Esophagus mucosa (tissue), 1 donor: ENCODE measurements at regions not wholly inside any gene's neighbourhood (a gene's known extent, or its start where the extent isn't known, plus 50 kb on each side); places are given as distances from the start of the nearest gene placed in this dataset.
A peak's percentile ranks its signal among the peaks of the same experiment; 100 is the strongest.
"Not testable (repeated sequence)": the region's sequence is repeated elsewhere in the genome, so short reads cannot be mapped to it uniquely, and the experiment has no call there.

Experiments
- ATAC-seq: fragments of 200-7000 bp; cut with Tn5 transposase; one replicate; pipeline ENCODE4 v1.9.1; 2020
- donor health status: DM: yes; HTN: yes; CAD: no.

GRCh38 chr5:92863666-92864065 lies 717.4 kb downstream of the NR2F1-AS1 start:
- ATAC-seq = no peak

- ATAC-seq = no peak
Observed at GRCh38 chr5:92861531-92862285, 719.3 kb downstream of the NR2F1-AS1 start.

GRCh38 chr5:92860061-92860460 lies 721.0 kb downstream of the NR2F1-AS1 start:
- ATAC-seq = no peak

- no peak for ATAC-seq
Observed at GRCh38 chr5:92852219-92852618, 728.8 kb downstream of the NR2F1-AS1 start.

- no peak for ATAC-seq
Observed at GRCh38 chr5:92850886-92851285, 730.1 kb downstream of the NR2F1-AS1 start.

GRCh38 chr5:92849756-92850155 lies 731.3 kb downstream of the NR2F1-AS1 start:
- ATAC-seq = no peak

GRCh38 chr5:92841604-92842155 lies 739.3 kb downstream of the NR2F1-AS1 start:
- no peak for ATAC-seq

GRCh38 chr5:92838253-92838652 lies 742.8 kb downstream of the NR2F1-AS1 start:
- ATAC-seq = peak; percentile 38

- no peak for ATAC-seq
Observed at GRCh38 chr5:92836855-92837755, 743.9 kb downstream of the NR2F1-AS1 start.

- ATAC-seq = no peak
Observed at GRCh38 chr5:92835712-92836111, 745.3 kb downstream of the NR2F1-AS1 start.

GRCh38 chr5:92823551-92823950 lies 757.5 kb downstream of the NR2F1-AS1 start:
- ATAC-seq = not testable (repeated sequence)

- no peak for ATAC-seq
Observed at GRCh38 chr5:92822183-92822582, 758.8 kb downstream of the NR2F1-AS1 start.

- ATAC-seq = no peak
Observed at GRCh38 chr5:92809855-92810465, 771.1 kb downstream of the NR2F1-AS1 start.

- ATAC-seq = no peak
Observed at GRCh38 chr5:92808474-92808873, 772.5 kb downstream of the NR2F1-AS1 start.

- ATAC-seq = no peak
Observed at GRCh38 chr5:92807085-92807484, 773.9 kb downstream of the NR2F1-AS1 start.

GRCh38 chr5:92805446-92805845 lies 775.6 kb downstream of the NR2F1-AS1 start:
- no peak for ATAC-seq

- no peak for ATAC-seq
Observed at GRCh38 chr5:92801911-92802310, 779.1 kb downstream of the NR2F1-AS1 start.

- ATAC-seq = no peak
Observed at GRCh38 chr5:92800365-92800764, 780.7 kb downstream of the NR2F1-AS1 start.

GRCh38 chr5:92795633-92796032 lies 785.4 kb downstream of the NR2F1-AS1 start:
- ATAC-seq = no peak

- no peak for ATAC-seq
Observed at GRCh38 chr5:92780057-92780456, 801.0 kb downstream of the NR2F1-AS1 start.

GRCh38 chr5:92779536-92779935 lies 801.5 kb downstream of the NR2F1-AS1 start:
- no peak for ATAC-seq

- ATAC-seq = no peak
Observed at GRCh38 chr5:92778261-92778660, 802.8 kb downstream of the NR2F1-AS1 start.

GRCh38 chr5:92777421-92777820 lies 803.6 kb downstream of the NR2F1-AS1 start:
- no peak for ATAC-seq
